Activated CD4-positive, alpha-beta T cell treated with anti-CD3 and anti-CD28 coated beads for 36 hours (primary cell): ENCODE measurements at regions not wholly inside any gene's neighbourhood (a gene's known extent, or its start where the extent isn't known, plus 50 kb on each side); places are given as distances from the start of the nearest gene placed in this dataset.
"Not testable (repeated sequence)": the region's sequence is repeated elsewhere in the genome, so short reads cannot be mapped to it uniquely, and the experiment has no call there.

Experiments used
- ATAC-seq: fragments of 200-7000 bp; cut with Tn5 transposase; one replicate; pipeline ENCODE4 v1.10.0; 2021; ENCODE audit warnings: mild to moderate bottlenecking, moderate library complexity
- CTCF ChIA-PET: fragments of 350-600 bp; sonication (Branson Sonifier 250); formaldehyde crosslinking; loops from one replicate; lab custom pipeline; 2021; ENCODE audit warnings: antibody characterized with exemption; lab: Charles Lee
- POLR2A ChIA-PET: fragments of 350-600 bp; sonication (Branson Sonifier 250); formaldehyde crosslinking; loops from one replicate; lab custom pipeline; 2021; ENCODE audit warnings: antibody characterized with exemption, inconsistent platforms; lab: Charles Lee
- DNase-seq: peaks from one replicate; pipeline ENCODE4 v3.0.0-alpha.2; 2020
- H3K27ac Mint-ChIP-seq: one replicate; pipeline ENCODE4 v1.8.0; 2021; ENCODE audit warnings: mixed read lengths
- H3K27me3 Mint-ChIP-seq: one replicate; pipeline ENCODE4 v1.8.0; 2021; ENCODE audit warnings: mixed read lengths
- H3K36me3 Mint-ChIP-seq: one replicate; pipeline ENCODE4 v1.8.0; 2021; ENCODE audit warnings: low read depth, mixed read lengths
- H3K4me1 Mint-ChIP-seq: one replicate; pipeline ENCODE4 v1.8.0; 2021; ENCODE audit warnings: mixed read lengths
- H3K4me3 Mint-ChIP-seq: one replicate; pipeline ENCODE4 v1.8.0; 2021; ENCODE audit warnings: mild to moderate bottlenecking, moderate library complexity, mixed read lengths
- H3K9me3 Mint-ChIP-seq: one replicate; pipeline ENCODE4 v1.8.0; 2021; ENCODE audit warnings: low read depth, mixed read lengths
- intact Hi-C, 2 experiments: fragments of 100-400 bp; cut with DNase I in 1 of 2; cut with micrococcal nuclease in 1 of 2; formaldehyde crosslinking; loops; one replicate each; pipeline versions ENCODE4 v1.14.2 to v1.15.1; 2022 to 2024; cut with DNase I, micrococcal nuclease

GRCh38 chr2:34159901-34160300, 560.8 kb upstream of the FAM98A start:
- no peaks in the 10 kb centered on the region for H3K9me3 Mint-ChIP-seq
- ATAC-seq (no peak), DNase-seq (no peak)
- H3K36me3 Mint-ChIP-seq = no peaks in the 10 kb centered on the region
- H3K4me1 Mint-ChIP-seq = no peaks in the 10 kb centered on the region
- intact Hi-C loops = no loop called here
- H3K27me3 Mint-ChIP-seq = no peaks in the 10 kb centered on the region
- CTCF ChIA-PET = no interaction called here
- no peak overlapping the region for H3K4me3 Mint-ChIP-seq
- no peak overlapping the region for H3K27ac Mint-ChIP-seq
- POLR2A ChIA-PET = no interaction called here

DNA sequence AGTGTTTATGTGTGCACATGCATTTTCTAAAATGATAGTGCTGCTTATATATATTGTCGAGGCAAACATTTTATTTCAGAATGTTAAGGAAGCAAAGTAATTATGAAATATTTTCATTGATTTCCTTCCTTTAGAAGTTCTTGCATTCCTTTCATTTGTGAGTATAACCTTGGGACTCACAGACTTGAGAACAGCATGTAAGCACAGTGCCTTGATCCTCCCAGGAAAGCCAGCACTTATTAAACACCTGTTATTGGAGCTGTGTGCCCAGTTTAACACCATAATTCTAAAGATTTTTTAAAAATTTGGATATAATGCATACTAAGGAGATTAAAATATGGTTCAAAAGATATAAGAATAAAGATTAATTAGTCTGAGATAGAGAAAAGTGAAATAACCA, 554.4 kb upstream of the FAM98A start:
- intact Hi-C loops = no loop called here
- Mint-ChIP-seq H3K4me3 (no peak overlapping the region), H3K27ac (no peak overlapping the region), H3K9me3 (peaks cover 2% of the 10 kb centered on the region), H3K27me3 (no peaks in the 10 kb centered on the region), H3K4me1 (no peaks in the 10 kb centered on the region), H3K36me3 (no peaks in the 10 kb centered on the region)
- DNase-seq (no peak), ATAC-seq (no peak)
- CTCF ChIA-PET = no interaction called here
- POLR2A ChIA-PET = no interaction called here

- Mint-ChIP-seq H3K4me3 (no peak overlapping the region), H3K27me3 (no peaks in the 10 kb centered on the region), H3K36me3 (no peaks in the 10 kb centered on the region), H3K27ac (no peak overlapping the region), H3K4me1 (no peaks in the 10 kb centered on the region), H3K9me3 (peaks cover 2% of the 10 kb centered on the region)
- ChIA-PET CTCF (no interaction called here), POLR2A (no interaction called here)
- no peak for ATAC-seq
- no peak for DNase-seq
- intact Hi-C loops = no loop called here
These were observed 548.7 kb upstream of the FAM98A start for GRCh38 chr2:34147780-34148179.

DNA sequence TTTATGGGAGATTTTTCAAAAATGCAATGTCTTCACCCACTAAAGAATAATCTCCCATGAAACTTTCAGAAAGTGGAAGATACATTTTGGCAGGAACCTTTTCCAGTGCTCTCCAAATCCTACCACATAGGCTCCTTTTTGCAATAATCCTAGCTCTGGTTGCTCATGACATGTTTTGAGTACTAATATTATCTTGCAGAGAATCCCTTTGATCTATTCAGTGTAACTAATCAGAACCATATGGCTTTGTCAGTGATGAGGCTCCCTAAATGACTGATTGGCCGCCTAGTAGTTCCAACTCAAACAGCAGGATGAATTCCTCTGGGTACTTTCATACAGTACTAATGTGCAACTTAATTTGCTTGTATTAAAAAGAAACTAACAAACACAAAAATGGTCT, 544.0 kb upstream of the FAM98A start:
- H3K27ac Mint-ChIP-seq = no peak overlapping the region
- intact Hi-C loops = no loop called here
- no peak overlapping the region for H3K4me3 Mint-ChIP-seq
- CTCF ChIA-PET = no interaction called here
- H3K4me1 Mint-ChIP-seq = no peaks in the 10 kb centered on the region
- POLR2A ChIA-PET = no interaction called here
- ATAC-seq (no peak), DNase-seq (no peak)
- no peaks in the 10 kb centered on the region for H3K36me3 Mint-ChIP-seq
- peaks cover 3% of the 10 kb centered on the region for H3K9me3 Mint-ChIP-seq
- no peaks in the 10 kb centered on the region for H3K27me3 Mint-ChIP-seq

GRCh38 chr2:34142531-34143008, 543.5 kb upstream of the FAM98A start:
- H3K27ac Mint-ChIP-seq, ATAC-seq, H3K27me3 Mint-ChIP-seq, POLR2A ChIA-PET, CTCF ChIA-PET, H3K4me3 Mint-ChIP-seq, DNase-seq, H3K9me3 Mint-ChIP-seq, intact Hi-C loops, H3K4me1 Mint-ChIP-seq, H3K36me3 Mint-ChIP-seq: not testable (repeated sequence)

DNA sequence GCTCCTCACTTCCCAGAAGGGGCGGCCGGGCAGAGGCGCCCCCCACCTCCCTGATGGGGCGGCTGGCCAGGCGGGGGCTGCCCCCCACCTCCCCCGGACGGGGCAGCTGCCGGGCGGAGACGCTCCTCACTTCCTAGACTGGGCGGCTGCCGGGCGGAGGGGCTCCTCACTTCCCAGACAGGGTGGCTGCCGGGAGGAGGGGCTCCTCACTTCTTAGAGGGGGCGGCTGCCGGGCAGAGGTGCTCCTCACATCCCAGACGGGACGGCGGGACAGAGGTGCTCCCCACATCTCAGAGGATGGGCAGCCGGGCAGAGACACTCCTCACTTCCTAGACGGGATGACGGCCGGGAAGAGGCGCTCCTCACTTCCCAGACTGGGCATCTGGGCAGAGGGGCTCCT, 534.0 kb upstream of the FAM98A start:
- DNase-seq, ATAC-seq, H3K36me3 Mint-ChIP-seq, intact Hi-C loops, CTCF ChIA-PET, H3K4me1 Mint-ChIP-seq, H3K27me3 Mint-ChIP-seq, H3K9me3 Mint-ChIP-seq, H3K4me3 Mint-ChIP-seq, POLR2A ChIA-PET, H3K27ac Mint-ChIP-seq: not testable (repeated sequence)

GRCh38 chr2:34126279-34126678, 527.2 kb upstream of the FAM98A start:
- ChIA-PET POLR2A (no interaction called here), CTCF (no interaction called here)
- H3K27me3 Mint-ChIP-seq = no peaks in the 10 kb centered on the region
- no peak overlapping the region for H3K4me3 Mint-ChIP-seq
- peaks cover 1% of the 10 kb centered on the region for H3K9me3 Mint-ChIP-seq
- intact Hi-C loops = no loop called here
- DNase-seq (no peak), ATAC-seq (no peak)
- no peak overlapping the region for H3K27ac Mint-ChIP-seq
- H3K4me1 Mint-ChIP-seq = no peaks in the 10 kb centered on the region
- H3K36me3 Mint-ChIP-seq = no peaks in the 10 kb centered on the region

- intact Hi-C loops = no loop called here
- H3K4me3 Mint-ChIP-seq = no peak overlapping the region
These were observed 525.1 kb upstream of the FAM98A start for GRCh38 chr2:34123996-34124785.

DNA sequence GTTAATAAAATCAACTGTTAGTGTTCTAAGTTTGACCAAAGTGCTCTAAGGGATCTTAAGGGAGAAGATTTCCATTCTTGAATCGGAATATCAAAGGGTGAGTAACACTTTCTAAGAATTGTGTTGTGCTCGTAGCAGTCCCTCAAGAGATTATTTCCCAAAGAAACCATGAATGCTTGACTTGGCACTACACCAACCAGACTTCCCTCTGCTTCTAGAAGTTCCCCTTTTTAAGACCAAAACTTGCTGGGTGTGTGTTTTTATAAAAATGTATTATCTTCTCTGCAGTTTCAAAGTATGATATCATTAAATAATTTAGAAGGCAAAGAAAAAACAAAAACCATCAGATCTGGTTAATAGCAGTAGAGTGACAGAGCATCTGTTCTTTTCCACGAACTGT, 522.0 kb upstream of the FAM98A start:
- no peaks in the 10 kb centered on the region for H3K36me3 Mint-ChIP-seq
- H3K27ac Mint-ChIP-seq = no peak overlapping the region
- H3K27me3 Mint-ChIP-seq = peaks cover 2% of the 10 kb centered on the region
- intact Hi-C loops = no loop called here
- ATAC-seq (no peak), DNase-seq (no peak)
- no peak overlapping the region for H3K4me3 Mint-ChIP-seq
- H3K4me1 Mint-ChIP-seq = no peaks in the 10 kb centered on the region
- CTCF ChIA-PET = no interaction called here
- H3K9me3 Mint-ChIP-seq = no peaks in the 10 kb centered on the region
- POLR2A ChIA-PET = no interaction called here

More at GRCh38 chr2:34123996-34124785, 525.1 kb upstream of the FAM98A start:
- DNase-seq (no peak), ATAC-seq (no peak)
- Mint-ChIP-seq H3K27ac (no peak overlapping the region), H3K4me1 (no peaks in the 10 kb centered on the region), H3K9me3 (no peaks in the 10 kb centered on the region), H3K27me3 (no peaks in the 10 kb centered on the region), H3K36me3 (no peaks in the 10 kb centered on the region)
- ChIA-PET CTCF (no interaction called here), POLR2A (no interaction called here)

DNA sequence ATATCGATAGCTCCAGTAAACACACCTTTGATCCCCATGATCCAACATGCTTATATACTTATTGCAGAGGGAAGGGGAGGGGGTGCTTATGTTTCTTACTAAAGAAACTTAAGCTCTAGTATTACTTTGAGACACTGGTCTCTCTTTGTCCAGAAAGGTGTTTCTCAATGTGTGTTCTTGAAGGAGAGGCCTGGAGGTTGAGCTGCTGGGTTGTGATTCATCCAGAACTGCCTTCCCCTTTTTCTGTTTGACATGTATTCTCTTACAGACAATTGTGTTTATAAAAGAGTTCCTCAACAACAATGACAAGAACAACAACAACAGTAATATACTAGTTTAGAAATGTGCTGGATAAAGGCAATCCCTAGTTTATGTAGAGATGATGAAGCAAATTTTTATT, 516.0 kb upstream of the FAM98A start:
- ChIA-PET CTCF (no interaction called here), POLR2A (no interaction called here)
- Mint-ChIP-seq H3K27me3 (peaks cover 2% of the 10 kb centered on the region), H3K4me3 (no peak overlapping the region), H3K27ac (no peak overlapping the region), H3K4me1 (no peaks in the 10 kb centered on the region), H3K9me3 (no peaks in the 10 kb centered on the region), H3K36me3 (no peaks in the 10 kb centered on the region)
- DNase-seq = no peak
- intact Hi-C loops = no loop called here
- ATAC-seq = no peak

- Mint-ChIP-seq H3K27ac (no peak overlapping the region), H3K4me3 (no peak overlapping the region), H3K36me3 (no peaks in the 10 kb centered on the region), H3K27me3 (peaks cover 2% of the 10 kb centered on the region), H3K9me3 (no peaks in the 10 kb centered on the region), H3K4me1 (no peaks in the 10 kb centered on the region)
- DNase-seq = no peak
- intact Hi-C loops = no loop called here
- CTCF ChIA-PET = interaction anchor here (0.9 kb wide), 1 partner anchor 26 kb away, joined by 3 read pairs; no protein-coding TSS in a partner anchor
- POLR2A ChIA-PET = no interaction called here
- no peak for ATAC-seq
These were observed 513.1 kb upstream of the FAM98A start for GRCh38 chr2:34112161-34112560.

GRCh38 chr2:34110392-34110791, 511.3 kb upstream of the FAM98A start:
- Mint-ChIP-seq H3K27ac (no peak overlapping the region), H3K27me3 (no peaks in the 10 kb centered on the region), H3K9me3 (no peaks in the 10 kb centered on the region), H3K4me1 (no peaks in the 10 kb centered on the region), H3K4me3 (no peak overlapping the region), H3K36me3 (no peaks in the 10 kb centered on the region)
- intact Hi-C loops = no loop called here
- DNase-seq (no peak), ATAC-seq (no peak)
- ChIA-PET POLR2A (no interaction called here), CTCF (interaction anchor here (1.6 kb wide), 1 partner anchor 13 kb away, joined by 3 read pairs; no protein-coding TSS in a partner anchor)
